ENCODE measurements at regions not wholly inside any gene's neighbourhood (a gene's known extent, or its start where the extent isn't known, plus 50 kb on each side); places are given as distances from the start of the nearest gene placed in this dataset.
"Not testable (repeated sequence)": the region's sequence is repeated elsewhere in the genome, so short reads cannot be mapped to it uniquely, and the experiment has no call there.

GRCh38 chr7:153765869-153766268 is 286.3 kb upstream of the DPP6 start:
- TF ChIP-seq ZNF660 (CRISPR knock-in tag; IDR thresholded peaks at IDR 0.05; ENCODE audit: borderline replicate concordance, low read depth); TAF1 (CRISPR knock-in tag; IDR thresholded peaks at IDR 0.05); CREB1 (IDR thresholded peaks at IDR 0.05); CREB1 (CRISPR knock-in tag; IDR thresholded peaks at IDR 0.05); RBM22 (optimal IDR thresholded peaks at IDR 0.05; ENCODE audit: low read length); NR1H2 (CRISPR knock-in tag; IDR thresholded peaks at IDR 0.05; ENCODE audit: borderline replicate concordance, low read depth); PPARG (CRISPR knock-in tag; conservative IDR thresholded peaks at IDR 0.05); CHD4 (IDR thresholded peaks at IDR 0.05; ENCODE audit: borderline replicate concordance, low read length): not testable (repeated sequence)
- TF ChIP-seq, protein P1, sequence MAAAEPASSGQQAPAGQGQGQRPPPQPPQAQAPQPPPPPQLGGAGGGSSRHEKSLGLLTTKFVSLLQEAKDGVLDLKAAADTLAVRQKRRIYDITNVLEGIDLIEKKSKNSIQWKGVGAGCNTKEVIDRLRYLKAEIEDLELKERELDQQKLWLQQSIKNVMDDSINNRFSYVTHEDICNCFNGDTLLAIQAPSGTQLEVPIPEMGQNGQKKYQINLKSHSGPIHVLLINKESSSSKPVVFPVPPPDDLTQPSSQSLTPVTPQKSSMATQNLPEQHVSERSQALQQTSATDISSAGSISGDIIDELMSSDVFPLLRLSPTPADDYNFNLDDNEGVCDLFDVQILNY (CRISPR knock-in tag; conservative IDR thresholded peaks at IDR 0.05) = not testable (repeated sequence)
